GM03348 (cell line): ENCODE measurements at regions not wholly inside any gene's neighbourhood (a gene's known extent, or its start where the extent isn't known, plus 50 kb on each side); places are given as distances from the start of the nearest gene placed in this dataset.

Experiments used
- DNase-seq: peaks from one replicate; pipeline ENCODE4 v3.0.0; 2012; ENCODE audit warnings: low spot score

DNA sequence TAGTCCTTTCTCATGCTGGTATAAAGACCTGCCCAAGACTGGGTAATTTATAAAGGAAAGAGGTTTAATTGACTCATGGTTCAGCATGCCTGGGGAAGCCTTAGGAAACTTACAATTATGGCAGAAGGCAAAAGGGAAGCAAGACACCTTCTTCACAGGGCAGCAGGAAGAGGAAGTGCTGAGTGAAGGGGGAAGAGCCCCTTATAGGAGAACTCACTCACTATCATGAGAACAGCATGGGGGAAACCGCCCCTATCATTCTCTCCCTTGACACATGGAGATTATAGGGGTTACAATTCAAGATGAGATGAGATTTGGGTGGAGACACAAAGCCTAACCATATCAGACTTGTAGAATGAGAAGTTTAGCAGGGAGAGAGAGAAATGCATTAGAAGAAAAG is 373.3 kb upstream of the DIAPH2 start:
- DNase-seq = no peak

DNA sequence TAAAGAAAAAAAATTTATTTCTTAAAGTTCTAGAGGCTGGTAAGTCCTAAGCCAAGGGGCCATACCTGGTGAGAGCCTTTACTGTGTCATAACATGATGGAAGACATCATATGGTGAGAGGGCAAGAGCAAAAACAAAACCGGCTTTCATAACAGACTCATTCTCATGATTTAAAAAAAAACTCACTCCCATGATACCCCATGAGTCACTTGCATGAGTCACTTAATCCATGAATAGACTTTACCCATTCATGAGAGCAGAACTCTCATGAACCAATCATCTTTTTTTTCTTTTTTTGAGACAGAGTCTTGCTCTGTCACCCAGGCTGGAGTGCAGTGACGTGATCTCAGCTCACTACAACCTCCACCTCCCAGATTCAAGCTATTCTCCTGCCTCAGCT is 369.7 kb upstream of the DIAPH2 start:
- DNase-seq = peak; percentile 3

DNA sequence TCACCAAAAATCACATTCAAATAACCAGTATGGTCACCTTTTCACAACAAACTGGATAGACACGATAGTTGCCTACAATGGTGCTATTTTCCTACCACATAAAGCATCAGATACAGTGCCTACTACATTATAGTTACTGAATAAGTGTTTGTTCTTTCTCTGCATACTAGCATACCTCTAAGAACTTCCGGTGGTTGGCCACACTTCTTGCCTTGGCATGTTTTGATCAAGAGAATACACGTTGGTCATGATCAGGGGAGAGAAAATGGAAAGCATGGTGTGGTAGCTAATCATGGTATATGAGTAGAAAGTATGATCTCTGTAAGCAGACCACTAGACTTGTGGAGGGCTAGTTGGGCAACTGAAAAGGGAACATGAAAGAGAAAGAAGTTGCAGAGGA is 322.8 kb upstream of the DIAPH2 start:
- no peak for DNase-seq

DNA sequence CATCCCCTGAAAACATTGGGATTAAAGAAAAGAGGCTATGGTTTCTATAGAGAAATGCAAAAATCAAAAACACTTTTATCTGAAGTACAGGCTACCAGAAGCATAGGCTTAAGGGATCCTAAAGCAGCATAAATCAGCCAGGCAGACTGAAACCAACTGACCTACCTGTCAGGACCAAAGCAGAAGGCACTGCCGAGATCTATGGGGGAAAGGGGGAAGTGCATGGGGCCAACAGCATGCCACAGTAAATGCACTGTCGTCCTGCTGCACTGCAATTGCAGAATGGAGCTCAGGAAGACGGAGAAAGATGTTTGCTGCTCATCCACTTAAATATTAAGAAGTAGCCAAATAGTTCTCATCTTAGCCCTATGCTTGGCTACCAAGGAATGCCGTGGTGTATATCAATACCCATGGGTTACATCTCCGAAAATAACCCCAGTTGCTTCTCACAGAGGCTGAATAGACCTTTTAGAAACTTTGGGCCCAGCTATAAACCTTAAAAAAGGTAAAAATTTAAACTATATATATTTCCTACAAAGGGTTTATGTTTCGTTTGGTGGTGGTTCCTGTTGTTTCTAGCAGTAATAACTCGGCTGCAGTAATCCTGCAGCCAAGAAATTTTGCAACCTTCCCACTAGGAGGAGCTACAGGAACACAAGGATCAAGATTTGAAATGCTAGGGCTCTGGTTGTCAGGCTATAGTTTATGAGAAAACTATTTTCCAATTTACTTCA is 312.2 kb upstream of the DIAPH2 start:
- DNase-seq = peak; percentile 50

DNA sequence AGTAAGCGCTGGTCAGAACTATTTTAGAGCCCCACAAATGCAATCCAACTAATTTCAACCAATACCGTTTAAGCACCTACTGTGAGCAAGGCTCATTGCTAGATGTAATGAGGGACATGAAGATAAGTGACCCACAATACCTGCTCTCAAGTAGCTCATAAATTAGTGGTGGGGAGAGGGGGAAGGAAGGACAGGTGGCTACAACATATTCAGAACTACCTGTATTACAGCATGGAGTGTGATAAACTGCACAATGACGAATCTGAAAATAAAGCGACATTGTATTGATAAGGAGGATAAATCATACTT is 311.6 kb upstream of the DIAPH2 start:
- no peak for DNase-seq

DNA sequence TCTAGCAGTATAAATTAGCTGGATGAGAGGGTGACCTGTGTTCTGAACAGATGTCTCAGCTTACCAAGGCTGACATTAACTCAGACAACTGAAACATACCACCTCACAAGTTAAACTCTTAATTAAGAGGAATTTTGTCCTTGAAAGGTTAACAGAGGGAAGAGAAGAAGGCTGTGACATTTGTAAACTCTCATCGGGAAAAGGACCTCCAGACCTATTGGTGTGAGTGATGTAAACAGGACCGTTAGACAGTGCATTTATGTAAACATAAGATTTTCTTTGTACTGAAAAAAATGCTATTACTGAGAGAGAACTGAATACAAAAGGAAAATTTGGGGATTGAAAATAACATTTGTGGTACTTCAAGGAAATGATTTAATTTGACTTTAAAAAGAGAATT is 308.4 kb upstream of the DIAPH2 start:
- no peak for DNase-seq

DNA sequence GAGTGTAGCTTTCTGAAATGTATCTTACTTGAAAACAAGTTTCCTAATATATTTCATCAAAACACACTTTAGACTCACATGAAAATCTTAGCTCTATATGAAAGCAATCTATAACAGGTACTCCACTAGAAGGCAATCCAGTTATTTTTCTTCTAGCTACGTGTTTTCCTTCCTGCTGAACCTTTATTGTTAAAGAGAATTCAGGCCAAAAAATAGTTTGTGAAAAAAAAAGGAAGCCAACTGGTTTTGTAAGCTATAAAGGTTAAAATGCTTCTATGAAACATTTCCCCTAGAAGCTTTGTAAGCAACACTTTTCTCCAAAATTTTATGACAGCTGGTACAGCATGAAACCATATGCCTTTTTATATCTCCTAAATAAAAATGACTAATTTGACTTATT is 304.7 kb upstream of the DIAPH2 start:
- no peak for DNase-seq

DNA sequence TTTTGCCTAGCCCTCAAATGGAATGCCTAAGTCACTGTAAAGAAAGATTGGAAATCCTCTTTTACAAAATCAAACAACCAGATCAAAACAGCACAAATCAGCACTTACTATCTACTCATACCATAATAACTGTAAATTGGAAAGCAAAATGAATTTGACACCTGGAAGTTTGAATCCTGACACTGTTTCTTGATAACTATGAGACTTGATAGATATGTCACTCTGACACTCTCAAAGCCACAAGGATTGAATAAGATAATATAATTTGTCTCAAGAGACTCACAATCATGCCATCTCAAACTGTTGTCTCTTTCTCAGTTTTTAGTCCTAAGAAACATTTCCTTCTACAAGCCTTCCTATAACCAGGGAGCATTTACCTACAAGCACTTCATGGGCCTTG is 302.6 kb upstream of the DIAPH2 start:
- no peak for DNase-seq

DNA sequence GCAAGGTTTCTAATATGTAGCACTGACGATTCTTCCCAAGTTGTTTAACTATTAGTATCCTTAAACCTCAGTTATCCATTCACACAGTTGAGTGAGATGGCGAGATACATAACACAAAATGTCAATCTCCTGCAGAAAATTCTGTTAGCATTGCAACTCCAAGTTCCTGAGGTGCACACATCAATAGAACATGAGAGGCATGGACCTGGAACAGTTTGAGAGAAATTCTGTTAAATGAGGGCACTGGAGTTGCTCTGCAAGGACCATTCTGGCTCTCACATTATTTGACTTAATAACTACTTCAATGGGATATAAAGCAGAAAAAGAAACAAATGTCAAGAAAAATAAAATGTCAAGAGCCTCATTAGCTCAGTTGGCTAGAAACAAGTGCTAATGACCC is 301.2 kb upstream of the DIAPH2 start:
- DNase-seq = no peak

DNA sequence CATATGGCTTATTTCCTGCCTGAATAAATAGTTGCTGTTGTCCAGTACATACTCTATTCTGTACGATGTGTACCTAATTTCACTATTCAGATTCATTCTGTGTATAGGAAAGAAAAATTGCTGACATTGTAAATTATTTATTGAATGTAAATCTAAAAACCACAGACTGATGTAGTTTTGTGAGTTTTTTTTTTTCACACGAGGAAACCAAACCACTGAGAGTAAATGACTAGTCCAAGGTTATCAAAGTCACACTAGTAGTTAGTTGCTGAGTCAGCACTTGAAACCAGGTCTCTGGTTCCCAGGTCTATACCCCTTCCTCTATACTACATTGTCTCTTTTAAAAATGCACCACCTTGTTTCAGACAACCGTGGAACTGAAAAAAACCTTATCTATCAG is 298.3 kb upstream of the DIAPH2 start:
- DNase-seq = no peak

DNA sequence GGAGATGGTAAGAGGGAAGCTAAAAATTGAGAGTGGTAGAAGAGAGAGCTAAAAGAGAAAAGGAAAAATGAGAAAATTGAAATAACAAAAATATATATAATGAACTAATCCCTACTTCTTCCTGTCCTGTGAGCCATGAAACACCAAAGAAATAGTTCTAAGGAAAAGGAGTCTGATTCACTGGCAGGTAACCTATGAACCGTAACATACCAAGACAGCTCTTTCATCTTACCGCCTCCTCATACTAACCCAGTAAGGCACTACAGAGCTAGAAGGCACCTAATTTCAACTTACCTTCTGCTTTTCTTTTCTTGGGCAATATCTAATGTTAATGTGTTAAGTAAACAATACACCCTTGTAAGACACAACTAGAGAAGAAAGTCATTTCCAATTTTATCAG is 297.7 kb upstream of the DIAPH2 start:
- DNase-seq = no peak

DNA sequence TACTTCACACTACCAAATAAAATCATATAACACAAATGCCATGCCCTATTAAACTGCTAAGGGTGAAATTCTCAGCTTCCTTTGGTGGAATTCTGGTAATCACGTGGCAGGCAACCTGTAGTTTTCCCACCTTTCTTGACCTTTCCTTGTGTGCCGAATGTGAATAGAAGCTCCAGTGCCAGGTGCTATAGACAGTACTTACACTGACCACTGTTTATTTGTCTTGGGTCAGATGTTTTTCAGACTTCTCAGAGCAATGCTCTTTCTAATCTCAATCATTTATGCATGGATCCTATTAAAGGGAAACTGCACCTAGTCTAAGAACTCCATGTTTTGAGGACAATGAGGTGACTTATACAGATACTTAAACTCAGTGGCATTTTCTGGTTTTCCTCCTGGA is 296.8 kb upstream of the DIAPH2 start:
- no peak for DNase-seq

DNA sequence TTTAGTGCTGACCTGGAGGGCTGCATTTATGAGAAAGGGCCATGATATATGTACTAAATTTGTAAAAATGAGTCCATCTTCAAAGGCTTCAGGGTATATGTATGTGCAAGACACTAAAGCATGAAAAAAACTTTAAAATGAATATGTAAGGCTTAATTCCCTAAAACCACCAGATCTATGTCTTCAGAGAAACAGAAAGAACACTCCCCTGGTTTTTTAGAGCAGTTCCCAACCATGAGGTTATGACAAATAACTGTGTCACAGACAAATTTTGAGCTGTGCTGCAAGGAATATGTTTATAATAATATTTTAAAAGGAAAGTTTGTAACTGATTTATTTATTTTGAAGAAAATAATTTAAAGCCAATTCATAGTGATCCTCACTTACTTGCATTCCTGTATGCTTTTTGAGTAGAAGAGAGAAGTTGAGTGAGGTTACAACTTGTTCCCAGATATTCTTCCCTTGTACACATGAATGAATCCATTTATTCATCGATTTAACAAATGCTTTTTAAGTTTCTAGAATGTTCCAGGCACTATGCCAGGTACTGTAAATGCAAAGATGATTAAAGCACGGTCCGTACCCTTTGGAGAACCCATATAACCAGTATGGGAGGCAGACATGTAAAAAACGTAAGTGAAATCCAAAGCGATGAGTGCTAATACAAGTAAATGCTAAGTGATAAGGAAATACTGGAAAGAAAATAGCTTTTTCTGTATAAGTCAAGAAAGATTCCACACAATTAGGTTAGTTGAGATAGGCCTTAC is 295.2 kb upstream of the DIAPH2 start:
- no peak for DNase-seq

DNA sequence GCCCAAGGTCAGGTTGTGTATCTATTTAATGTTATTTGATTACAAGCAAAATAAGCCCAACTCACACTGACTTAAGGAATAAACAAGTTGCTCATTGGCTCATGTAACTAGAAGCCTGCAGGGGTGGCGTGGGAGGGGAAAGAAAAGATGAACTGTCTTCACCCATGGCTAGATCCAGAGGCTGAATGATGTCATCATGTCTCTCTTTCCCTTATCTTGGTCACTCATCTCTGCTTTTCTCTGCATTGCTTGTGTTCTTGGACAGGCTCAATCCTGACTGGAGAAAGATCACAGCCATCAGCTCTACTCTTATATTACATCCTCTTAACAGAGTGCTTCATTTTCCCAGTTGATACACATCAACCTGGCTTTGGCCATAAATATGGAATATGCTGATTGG is 290.0 kb upstream of the DIAPH2 start:
- no peak for DNase-seq

DNA sequence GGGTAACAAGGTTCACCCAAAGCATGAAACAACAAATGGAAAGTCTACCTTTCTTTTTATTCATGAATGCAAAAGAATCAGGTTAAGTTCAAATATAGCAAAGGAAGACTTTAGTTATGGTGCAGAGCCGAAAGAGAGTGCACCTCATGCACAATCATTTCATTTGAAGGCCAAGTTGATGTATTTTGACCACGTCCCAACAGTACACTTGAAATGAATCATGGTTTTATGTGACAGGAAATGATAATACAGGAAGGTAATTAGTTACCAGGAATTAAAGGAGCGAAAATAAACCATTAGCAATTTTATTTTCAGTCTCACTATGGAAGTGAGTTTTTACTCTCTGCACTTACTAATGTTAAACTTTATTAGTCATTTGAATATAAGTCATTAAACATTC is 281.2 kb upstream of the DIAPH2 start:
- DNase-seq = no peak

DNA sequence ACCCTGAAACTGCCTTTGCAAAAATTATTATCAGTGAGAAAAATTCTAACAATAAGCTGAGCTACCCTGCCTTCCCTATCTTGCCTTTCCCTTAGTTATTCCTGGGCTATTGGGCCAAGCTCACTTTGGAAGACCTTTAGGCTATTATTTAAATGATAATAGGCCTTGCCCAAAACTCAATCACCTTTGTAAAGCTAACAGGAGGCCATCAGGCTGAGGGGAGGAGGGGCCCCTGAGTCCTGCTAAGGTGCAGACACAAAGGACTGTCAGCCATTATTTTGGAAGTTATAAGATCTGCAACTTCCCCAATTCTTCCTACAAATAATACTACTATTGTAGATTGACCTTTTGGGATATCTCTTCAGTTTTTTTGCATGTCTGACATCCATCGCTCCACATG is 278.8 kb upstream of the DIAPH2 start:
- DNase-seq = no peak

DNA sequence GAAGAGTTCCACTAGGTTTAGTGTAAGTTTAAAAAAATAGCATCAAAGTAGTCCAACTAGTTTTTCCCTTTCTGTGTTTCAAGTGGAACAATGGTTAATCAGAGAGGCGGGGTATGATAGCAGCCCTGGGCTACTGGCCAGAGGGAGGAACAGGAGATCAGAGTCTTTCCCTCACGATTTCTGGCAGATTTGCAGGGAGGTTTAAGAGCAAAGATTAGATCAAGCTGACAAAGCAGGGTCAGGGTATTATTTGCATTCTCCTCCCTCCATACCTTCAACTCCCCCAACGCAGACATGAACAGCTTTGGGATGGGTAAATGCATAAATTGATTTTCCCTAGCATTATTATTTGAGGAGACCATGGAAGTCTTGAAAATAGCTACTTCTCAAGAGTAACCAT is 277.6 kb upstream of the DIAPH2 start:
- peak; percentile 24 for DNase-seq

DNA sequence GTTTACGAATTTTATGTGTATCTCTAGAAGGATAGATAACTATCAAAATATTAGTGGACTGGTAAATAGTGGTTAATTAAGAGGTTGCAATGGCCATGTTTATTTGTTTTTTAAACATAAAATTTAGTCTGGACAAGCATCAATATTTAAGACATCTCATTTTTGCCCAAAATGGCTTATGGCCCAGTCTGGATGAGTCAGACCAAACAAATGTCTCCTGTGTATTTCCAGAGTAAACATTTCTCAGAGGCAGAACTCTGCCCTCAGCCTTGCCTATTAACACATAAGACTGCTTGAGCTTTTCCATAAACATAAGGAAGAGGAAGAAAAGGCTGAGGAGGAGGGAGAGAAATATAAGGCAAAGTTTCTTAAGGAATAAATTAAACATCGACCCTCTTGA is 277.1 kb upstream of the DIAPH2 start:
- peak; percentile 64 for DNase-seq

DNA sequence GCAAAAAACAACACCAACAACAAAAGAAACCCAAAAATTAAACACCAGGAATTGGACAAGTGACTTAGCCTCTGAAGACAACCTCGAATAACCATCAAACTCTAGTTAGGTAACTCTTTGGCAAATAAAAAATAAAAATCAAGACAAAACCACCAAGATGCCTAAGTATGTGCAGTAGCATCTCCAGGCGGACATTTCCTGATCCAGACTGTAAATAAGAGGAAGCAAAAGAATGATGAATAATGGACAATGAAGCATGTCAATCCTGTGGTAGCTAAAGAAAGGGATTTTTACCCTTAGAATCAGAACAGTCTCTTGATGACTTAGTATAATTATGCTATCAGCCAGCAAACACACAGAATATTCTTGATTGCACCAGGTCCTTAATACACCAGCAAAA is 276.7 kb upstream of the DIAPH2 start:
- no peak for DNase-seq

DNA sequence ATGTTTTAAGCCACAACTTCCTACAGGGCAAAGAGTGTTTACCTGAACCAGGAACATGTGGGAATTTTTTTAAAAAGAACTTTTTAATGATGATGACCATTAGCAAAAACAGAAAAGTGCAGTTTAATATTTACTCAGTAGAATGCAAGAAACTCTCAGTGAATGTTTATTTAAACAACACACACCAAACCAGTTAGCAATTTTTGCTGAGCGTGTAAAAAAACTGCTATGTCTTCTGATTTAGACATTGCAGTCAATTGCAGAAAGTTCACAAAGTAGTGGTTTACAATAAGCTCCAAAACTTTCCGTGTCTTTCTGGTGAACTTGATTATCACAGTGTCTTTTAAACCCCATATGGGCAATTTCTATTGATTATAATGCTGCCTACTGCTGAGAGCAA is 273.7 kb upstream of the DIAPH2 start:
- DNase-seq = no peak

DNA sequence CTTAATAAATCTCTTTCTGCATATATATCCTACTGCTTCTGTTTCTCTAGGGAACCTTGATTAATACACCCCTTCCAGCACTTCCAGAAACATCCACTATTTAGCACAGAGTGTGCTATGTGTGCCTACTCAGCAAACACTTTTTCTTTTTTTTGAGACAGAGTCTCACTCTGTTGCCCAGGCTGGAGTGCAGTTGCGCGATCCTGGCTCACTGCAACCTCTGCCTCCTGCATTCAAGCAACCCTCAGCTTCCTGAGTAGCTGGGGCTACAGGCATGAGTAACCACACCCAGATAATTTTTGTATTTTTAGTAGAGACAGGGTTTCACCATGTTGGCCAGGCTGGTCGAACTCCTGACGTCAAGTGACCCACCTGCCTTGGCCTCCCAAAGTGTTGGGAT is 266.9 kb upstream of the DIAPH2 start:
- DNase-seq = no peak

DNA sequence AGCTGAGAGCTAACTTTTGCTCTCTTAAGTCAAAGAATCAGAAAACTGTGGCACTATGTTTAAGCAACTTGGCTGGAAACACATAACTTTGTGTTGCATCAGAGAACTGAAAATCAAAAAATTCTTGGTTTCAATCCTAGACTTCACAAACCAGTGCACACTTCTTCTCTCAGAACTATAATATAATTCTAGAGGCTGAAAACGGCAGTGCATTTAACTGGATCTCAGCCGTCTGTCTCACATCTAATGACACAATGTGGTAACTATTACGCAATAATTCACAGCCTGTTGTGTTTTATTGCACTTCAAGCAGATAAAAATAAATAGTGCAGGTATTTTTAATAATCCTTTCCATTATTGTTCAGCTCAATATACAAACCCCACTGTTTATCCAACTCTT is 260.6 kb upstream of the DIAPH2 start:
- DNase-seq = peak; percentile 15

DNA sequence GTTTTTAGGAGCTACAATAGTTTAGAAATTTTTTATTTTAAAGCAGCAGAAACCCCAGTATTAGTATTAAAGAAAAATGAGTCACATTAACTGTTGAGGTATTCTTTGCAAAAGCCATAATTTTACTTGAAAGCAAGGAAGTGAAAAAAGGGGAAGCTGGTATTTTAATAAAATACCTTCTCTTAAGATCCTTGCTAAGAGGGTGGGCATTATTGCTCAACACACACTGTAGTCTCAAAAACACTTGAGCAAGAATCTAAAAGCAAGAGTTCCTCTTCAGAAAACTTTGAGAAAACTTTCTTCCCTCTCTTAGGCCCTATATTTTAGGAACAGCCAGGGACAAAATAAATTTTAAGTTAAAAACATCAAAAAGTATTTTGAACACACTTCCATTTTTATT is 259.4 kb upstream of the DIAPH2 start:
- no peak for DNase-seq

DNA sequence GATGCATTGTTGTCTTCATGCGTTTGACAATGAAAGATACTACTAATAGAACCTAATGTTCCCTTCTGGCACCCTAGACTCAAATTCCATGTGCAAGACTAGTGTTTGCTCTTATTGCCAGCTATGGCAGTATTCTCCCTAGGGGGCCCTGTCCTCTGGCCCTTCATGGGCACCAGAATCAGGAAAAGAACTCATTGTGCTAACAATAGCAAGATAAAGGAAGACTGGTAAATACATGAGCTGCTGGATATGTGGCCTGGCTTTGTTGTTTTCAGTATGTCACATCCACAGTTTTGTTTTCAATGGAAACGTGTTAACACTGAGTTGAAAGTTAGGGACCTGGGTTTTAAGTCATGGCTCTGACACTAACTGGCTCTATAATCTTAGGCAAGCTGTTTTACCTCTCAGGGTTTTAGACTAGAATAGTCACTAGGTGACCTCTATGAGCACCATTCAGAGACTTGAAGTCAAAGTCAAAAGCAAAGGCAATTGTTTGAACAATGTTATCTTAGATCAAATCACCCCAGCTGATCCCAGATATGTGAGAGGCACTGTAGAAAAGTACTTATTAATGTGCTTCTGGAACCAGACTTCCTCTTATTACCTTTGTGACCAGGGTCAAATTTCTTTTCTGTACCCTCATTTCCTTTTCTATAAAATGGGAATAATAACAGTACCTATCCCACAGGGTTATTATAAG is 253.7 kb upstream of the DIAPH2 start:
- no peak for DNase-seq
